Activated effector memory CD4-positive, alpha-beta T cell treated with Interleukin-2 at 50 U/mL for 16 hours (primary cell): ENCODE measurements at regions not wholly inside any gene's neighbourhood (a gene's known extent, or its start where the extent isn't known, plus 50 kb on each side); places are given as distances from the start of the nearest gene placed in this dataset.
"Not testable (repeated sequence)": the region's sequence is repeated elsewhere in the genome, so short reads cannot be mapped to it uniquely, and the experiment has no call there.

ENCODE experiments used
- DNase-seq: peaks from one replicate; pipeline ENCODE4 v3.0.0-alpha.2; 2020

- DNase-seq: not testable (repeated sequence)
These were observed 106.6 kb upstream of the TERB2 start for GRCh38 chr15:44849701-44850403.

DNA sequence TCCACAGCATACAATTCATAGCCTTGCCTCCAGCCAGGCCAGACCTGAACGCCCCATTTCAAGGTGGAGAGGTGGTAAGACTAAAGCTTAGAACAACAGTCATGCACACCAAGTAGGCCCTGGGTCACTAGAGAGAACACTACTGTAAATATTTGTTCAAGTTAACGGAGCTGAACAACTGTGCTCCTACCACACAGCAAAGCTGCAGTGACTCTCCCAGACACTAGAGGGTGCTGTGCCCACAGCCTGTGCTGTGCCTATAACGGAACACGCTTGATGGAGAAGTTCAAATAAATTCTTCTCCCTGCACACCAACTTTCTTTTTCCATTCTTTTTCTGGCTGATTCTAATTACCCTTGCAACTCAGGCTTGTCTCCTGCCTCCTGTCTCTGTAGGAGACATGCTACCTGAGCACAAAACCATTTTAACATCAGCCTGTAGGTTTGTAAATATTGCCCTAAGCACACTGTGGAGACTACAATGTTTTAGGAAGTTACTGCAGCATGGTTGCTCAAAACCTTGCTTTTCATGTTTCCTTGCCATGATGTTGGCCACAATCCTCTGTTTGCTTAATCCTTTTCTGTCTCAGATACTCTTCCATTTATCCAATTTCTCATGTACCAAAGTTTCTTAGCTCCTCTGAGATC lies 103.1 kb upstream of the TERB2 start:
- DNase-seq: peak; percentile 44

DNA sequence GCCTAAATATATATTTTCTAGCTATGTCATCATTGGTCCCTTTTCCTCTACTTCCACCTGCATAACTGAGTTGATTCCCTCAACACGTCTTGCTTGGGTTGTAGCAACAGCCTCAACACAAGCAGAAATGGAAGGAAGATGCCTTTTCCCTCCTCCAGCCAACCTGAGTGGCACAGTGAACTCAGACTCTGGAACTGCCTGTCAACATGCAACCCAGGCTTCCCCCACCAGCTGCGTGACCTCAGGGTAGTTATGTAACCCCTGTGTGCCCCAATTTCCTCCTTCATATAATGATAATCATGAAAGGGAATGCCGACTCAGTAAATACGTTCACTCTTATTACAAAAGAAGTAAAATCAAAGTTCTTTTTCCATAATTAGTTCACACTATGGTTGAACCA lies 101.8 kb upstream of the TERB2 start:
- DNase-seq: not testable (repeated sequence)

- DNase-seq: not testable (repeated sequence)
These were observed 100.2 kb upstream of the TERB2 start for GRCh38 chr15:44856284-44856683.

DNA sequence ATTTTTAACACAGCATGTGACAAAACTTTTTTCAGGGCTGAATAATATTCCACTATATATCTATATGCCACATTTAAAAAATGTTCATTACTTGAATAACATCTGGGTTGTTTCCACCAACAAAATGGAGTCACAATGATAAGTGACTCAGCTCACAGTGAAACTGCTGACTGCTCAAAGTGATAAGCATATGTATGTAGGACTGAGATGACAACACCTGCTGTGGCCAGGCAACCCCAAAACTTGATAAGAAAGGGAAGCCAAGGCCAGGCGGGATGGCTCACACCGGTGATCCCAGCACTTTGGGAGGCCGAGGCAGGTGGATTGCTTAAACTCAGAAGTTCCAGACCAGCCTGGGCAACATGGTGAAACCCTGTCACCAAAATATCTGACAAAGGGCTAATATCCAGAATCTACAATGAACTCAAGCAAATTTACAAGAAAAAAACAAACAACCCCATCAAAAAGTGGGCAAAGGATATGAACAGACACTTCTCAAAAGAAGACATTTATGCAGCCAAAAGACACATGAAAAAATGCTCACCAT lies 99.2 kb upstream of the TERB2 start:
- DNase-seq: not testable (repeated sequence)

GRCh38 chr15:44859088-44859487 lies 97.4 kb upstream of the TERB2 start:
- DNase-seq: not testable (repeated sequence)

DNA sequence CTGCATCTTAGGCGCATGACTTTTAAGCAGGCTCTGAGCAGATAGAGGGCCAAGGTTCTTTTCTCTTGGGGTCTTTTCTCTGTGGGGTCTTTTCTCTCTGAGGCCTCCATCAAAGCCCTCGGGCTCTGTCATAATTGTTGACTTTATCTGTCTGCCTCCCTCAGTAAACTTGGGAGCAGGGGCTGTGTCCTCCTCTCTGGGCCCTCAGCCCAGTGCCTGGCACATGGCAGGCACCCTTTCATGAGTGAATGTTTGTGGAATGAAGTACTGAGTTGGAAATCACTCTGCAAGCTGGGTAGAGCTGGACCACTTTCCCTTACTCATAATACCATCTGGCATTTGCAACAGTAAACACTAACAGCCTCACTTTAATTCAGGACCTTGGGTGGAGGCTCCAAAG lies 96.3 kb upstream of the TERB2 start:
- not testable (repeated sequence) for DNase-seq

- no peak for DNase-seq
These were observed 95.0 kb upstream of the TERB2 start for GRCh38 chr15:44861439-44861910.

DNA sequence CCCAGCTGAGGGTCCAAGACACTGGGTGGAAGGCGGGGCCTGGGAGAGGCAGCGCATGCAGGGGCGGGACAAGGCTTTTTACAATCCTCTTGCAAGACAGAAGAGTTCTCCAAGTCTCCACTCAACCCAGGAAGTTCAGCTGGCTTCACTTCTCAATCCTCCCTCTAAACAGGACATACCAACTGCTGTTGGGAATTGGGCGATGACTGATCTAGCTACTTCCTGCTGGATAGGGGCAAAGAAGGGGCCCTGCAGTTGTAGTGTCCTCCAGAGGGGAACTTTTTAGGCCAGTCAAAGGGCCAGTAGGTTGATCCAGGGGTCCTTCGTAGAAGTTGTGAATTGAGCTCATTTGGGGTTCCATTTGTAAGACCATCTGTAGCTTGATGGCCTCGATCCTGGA lies 94.6 kb upstream of the TERB2 start:
- no peak for DNase-seq

- DNase-seq: not testable (repeated sequence)
These were observed 93.6 kb upstream of the TERB2 start for GRCh38 chr15:44862866-44863265.

DNA sequence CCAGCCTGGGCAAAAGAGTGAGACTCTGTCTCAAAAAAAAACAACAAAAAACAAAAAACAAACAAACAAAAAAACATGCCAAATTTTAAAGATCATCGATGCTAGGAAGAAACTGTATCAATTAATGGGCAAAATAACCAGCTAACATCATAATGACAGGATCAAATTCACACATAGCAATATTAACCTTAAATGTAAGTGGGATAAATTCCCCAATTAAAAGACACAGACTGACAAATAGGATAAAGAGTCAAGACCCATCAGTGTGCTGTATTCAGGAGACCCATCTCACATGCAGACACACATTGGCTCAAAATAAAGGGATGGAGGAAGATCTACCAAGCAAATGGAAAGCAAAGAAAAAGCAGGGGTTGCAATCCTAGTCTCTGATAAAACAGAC lies 88.4 kb upstream of the TERB2 start:
- DNase-seq: not testable (repeated sequence)

GRCh38 chr15:44870125-44870524 lies 86.4 kb upstream of the TERB2 start:
- not testable (repeated sequence) for DNase-seq

GRCh38 chr15:44873103-44873502 lies 83.4 kb upstream of the TERB2 start:
- no peak for DNase-seq

GRCh38 chr15:44879066-44879465 lies 77.4 kb upstream of the TERB2 start:
- DNase-seq: no peak

DNA sequence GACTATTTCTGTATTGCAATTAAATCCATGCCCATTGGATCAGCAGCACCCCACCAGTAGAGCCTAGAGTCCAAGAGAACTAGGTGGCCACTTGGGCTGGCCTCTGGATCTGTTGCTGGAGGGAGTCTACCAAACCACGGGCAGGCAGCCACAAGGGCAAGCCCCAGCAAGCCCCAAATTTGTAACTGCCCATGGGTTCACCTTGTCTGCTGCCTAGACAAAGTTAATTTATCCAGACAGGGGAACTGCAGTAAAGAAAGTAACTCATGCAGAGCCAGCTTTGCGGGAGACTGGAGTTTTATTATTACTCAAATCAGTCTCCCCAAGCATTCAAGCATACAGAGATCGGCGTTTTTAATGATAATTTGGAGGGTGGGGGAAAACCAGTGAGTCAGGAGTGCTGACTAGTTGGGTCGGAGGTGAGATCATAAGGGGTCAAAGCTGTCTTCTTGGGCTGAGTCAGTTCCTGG lies 74.0 kb upstream of the TERB2 start:
- no peak for DNase-seq

DNA sequence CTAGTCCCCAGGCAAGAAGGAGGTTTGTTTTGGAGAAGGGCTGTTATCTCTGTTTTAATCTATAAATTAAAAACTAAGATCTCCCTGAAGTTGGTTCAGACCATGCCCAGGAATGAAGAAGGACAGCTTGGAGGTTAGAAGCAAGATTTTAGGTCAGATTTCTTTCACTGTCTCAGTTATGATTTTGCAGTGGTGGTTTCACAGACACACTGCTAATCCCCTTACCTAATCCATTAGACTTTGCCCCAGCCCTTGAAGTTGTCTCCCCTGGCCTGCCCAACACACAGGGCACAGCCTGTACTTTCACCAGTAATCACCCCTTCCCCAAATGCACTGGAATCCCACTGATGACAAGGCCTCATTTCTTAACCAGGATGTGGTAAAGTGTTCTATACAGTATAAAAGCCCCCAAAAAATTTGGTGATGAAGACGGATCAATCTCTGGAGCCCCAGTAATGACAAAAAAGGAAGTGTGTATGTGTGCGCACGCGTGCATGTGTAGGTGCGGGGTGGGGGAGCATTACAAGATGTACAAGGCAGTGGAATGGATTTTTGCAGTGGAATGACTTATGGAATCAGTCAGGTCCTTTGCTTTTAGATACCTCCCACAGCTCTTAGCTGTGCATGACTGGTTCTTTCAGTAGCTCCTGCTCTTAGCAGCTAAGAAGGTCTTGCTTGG lies 73.1 kb upstream of the TERB2 start:
- no peak for DNase-seq

DNA sequence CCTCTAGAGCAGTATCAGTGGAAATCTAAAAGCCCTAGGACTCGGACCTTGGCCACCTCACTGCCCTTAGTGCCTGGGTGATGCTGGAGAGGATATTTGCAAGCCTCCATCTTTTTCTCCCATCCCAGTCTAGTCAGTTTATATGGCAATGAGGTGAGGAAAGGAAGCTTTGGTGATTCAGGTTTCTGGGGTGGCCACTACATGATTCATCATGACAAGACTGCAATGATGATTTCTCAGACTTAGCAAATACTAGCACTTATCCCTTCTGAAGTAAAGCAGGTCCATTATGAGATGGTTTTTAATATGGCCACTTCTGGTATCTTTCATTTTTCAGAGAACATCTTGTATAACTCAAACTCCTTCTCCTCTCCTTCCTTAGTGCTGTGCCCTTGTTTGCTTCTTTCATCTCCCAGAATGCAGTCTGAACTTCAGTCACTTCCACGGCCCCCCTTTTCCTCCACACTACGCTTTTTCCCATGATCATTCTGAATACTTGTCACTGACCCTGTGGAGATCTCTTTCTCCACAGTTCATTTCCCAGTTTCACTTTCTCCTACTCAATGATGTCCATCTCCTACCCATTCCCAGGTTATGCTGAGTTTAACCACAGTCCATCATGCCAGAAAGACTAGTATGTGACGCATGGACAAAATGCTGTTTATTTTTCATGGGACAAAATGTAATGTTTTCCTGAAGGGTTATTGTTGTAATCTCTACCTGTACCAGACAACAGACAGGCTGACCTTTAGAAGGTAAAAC lies 57.4 kb upstream of the TERB2 start:
- DNase-seq: not testable (repeated sequence)

DNA sequence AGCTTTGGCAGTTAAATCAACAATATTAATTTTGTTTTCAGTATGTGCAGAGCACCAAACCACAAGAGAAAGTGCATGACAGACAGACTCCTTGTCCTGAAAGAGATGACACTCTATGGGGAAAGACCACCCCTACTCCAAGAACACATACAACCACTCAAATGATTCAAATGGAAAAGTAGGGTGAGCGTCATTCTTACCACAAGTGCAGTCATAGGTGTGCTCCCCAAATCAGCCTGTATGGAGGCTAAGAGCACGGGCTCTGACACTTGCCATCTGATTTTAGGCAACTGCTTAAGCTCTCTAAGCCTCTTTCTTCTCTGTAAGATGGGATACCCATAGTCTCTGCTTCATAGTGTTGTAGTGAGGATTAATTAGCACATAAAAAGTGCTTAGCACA lies 56.7 kb upstream of the TERB2 start:
- not testable (repeated sequence) for DNase-seq

DNA sequence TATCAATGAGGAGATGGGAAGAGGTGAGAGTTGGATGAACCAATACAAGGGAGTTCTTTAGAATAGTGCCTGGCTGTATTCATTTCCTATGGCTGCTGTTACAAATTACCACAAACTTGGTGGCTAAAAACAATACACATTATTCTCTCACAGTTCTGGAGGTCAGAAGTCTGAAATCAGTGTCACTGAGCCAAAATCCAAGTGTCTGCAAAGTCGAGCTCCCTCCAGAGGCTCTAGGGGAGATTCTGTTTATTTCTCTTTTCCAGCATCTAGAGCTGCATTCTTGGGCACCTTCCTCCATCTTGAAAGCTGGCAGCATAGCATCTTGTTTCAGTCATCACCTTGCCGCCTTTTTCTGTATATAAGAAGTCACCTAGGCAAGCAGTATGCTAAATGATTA lies 55.7 kb upstream of the TERB2 start:
- DNase-seq: not testable (repeated sequence)

DNA sequence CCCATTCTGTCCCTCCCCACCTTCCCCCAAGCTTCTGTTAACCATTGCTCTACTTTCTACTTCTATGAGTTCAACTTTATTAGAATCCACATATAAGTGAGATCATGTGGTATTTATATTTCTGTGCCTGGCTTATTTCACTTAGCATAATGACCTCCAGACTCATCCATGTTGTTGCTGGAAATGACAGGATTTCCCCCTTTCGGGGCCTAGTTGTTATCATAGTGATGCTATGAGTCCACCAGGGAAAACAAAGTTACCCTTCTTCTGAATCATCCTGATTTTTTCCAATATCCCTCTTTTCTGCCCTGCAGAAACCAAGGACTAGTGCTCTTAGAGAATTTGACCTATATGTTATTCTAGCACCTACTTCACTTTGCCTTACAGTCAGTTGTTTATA lies 53.2 kb upstream of the TERB2 start:
- not testable (repeated sequence) for DNase-seq

GRCh38 chr15:44904651-44905340 lies 51.7 kb upstream of the TERB2 start:
- DNase-seq: not testable (repeated sequence)
